ENCODE measurements at regions not wholly inside any gene's neighbourhood (a gene's known extent, or its start where the extent isn't known, plus 50 kb on each side); places are given as distances from the start of the nearest gene placed in this dataset.
A peak's percentile ranks its signal among the peaks of the same experiment; 100 is the strongest.

DNA sequence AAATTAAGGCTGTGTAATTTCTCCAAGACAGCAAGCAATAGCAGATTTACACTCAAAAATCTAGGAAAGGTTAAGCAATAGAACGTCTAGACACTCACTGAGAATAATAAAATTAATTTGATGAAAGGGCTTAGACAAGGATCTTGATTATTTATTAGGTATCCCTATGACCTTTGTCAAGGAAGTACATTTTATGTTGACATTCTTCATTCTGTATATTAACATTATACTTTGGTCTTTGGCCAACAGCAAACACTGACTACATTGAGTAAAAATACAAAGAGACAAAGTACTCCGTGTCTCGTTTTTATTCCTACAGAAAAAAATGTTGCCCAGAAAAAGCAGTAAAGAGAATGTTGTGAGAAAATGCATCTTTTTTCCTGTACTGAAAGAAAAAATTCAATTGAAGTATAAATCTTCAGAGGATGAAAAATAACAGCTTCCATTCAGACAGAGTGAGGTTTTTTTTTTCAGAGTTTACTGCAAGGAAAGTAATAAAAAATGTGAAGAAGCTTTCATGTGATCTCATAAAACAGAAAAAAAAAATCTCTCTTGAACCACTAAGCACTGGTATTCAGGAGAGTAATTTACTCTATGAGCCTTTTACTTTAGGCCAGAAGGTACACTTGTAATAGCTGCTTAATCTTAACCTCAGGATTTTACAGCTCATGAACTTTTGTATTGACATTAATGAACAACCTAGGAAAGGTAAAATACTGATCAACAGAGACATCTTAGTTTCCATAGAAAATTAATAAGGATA is 605.0 kb downstream of the FSCB start:
- no peak overlapping the region for H3K9ac ChIP-seq (ENCODE audit: low read length in 3 of 3)
- no peaks in the 10 kb centered on the region for H3K9me3 ChIP-seq (ENCODE audit: control insufficient read depth in 2 of 3, insufficient read depth in 1 of 3, low read length in 3 of 3)
- no peak overlapping the region for H3K4me3 ChIP-seq (ENCODE audit: low read length in 3 of 3)
- H3K27me3 ChIP-seq (ENCODE audit: control insufficient read depth, insufficient read depth, low read length) = no peaks in the 10 kb centered on the region
- FAIRE-seq (no peak), DNase-seq (peak in 2 of 5 donors; percentile 32 to 62)
- no peaks in the 10 kb centered on the region for H3K36me3 ChIP-seq (ENCODE audit: control insufficient read depth in 2 of 3, insufficient read depth in 3 of 3, low read length in 3 of 3)
- intact Hi-C loops (cut with DNase I) = no loop called here
- no peaks in the 10 kb centered on the region for H3K4me1 ChIP-seq (ENCODE audit: control insufficient read depth in 2 of 3, insufficient read depth in 2 of 3, low read depth in 1 of 3, low read length in 3 of 3)
- H3K27ac ChIP-seq (ENCODE audit: low read depth in 2 of 2, low read length in 2 of 2) = no peak overlapping the region
- no peak for TF ChIP-seq CTCF (IDR thresholded peaks at IDR 0.05; ENCODE audit: borderline replicate concordance, extremely low read depth, insufficient read depth)

DNA sequence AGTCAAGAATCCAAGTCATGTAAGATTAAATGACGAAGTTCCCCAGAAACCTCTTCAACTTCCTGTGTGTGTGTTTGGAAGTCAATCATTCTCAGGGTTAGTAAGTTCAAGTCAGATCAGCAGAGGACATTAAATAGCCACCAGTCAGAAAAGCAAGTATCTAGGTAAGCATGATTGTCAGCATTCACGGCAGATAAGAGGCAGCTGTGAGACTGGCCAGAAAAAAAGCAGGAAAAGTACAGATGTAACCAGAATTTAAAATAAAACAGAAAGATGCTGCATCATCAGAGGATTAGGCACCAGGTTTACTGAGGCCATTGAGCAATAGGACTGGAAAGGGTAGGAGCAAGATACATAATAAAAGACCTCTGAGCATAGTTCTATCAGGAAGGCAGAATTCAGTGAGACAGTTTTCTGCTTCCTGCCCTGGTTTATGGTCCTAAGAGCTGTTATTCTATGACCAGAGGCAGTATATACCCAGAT is 606.9 kb downstream of the FSCB start:
- intact Hi-C loops (cut with DNase I) = no loop called here
- H3K9ac ChIP-seq (ENCODE audit: low read length in 3 of 3) = no peak overlapping the region
- no peaks in the 10 kb centered on the region for H3K9me3 ChIP-seq (ENCODE audit: control insufficient read depth in 2 of 3, insufficient read depth in 1 of 3, low read length in 3 of 3)
- no peaks in the 10 kb centered on the region for H3K27me3 ChIP-seq (ENCODE audit: control insufficient read depth, insufficient read depth, low read length)
- no peak for FAIRE-seq
- H3K4me1 ChIP-seq (ENCODE audit: control insufficient read depth in 2 of 3, insufficient read depth in 2 of 3, low read depth in 1 of 3, low read length in 3 of 3) = no peaks in the 10 kb centered on the region
- peak in 2 of 5 donors; percentile 4 to 15 for DNase-seq
- H3K36me3 ChIP-seq (ENCODE audit: control insufficient read depth in 2 of 3, insufficient read depth in 3 of 3, low read length in 3 of 3) = no peaks in the 10 kb centered on the region
- no peak for TF ChIP-seq CTCF (IDR thresholded peaks at IDR 0.05; ENCODE audit: borderline replicate concordance, extremely low read depth, insufficient read depth)
- H3K4me3 ChIP-seq (ENCODE audit: low read length in 3 of 3) = no peak overlapping the region
- H3K27ac ChIP-seq (ENCODE audit: low read depth in 2 of 2, low read length in 2 of 2) = no peak overlapping the region

GRCh38 chr14:43898687-43899086 is 608.4 kb downstream of the FSCB start:
- no peak overlapping the region for H3K4me3 ChIP-seq (ENCODE audit: low read length in 3 of 3)
- no peak overlapping the region for H3K9ac ChIP-seq (ENCODE audit: low read length in 3 of 3)
- TF ChIP-seq CTCF (IDR thresholded peaks at IDR 0.05; ENCODE audit: borderline replicate concordance, extremely low read depth, insufficient read depth) = no peak
- no peaks in the 10 kb centered on the region for H3K36me3 ChIP-seq (ENCODE audit: control insufficient read depth in 2 of 3, insufficient read depth in 3 of 3, low read length in 3 of 3)
- H3K9me3 ChIP-seq (ENCODE audit: control insufficient read depth in 2 of 3, insufficient read depth in 1 of 3, low read length in 3 of 3) = no peaks in the 10 kb centered on the region
- H3K27me3 ChIP-seq (ENCODE audit: control insufficient read depth, insufficient read depth, low read length) = no peaks in the 10 kb centered on the region
- no peak overlapping the region for H3K27ac ChIP-seq (ENCODE audit: low read depth in 2 of 2, low read length in 2 of 2)
- no peak for FAIRE-seq
- no peaks in the 10 kb centered on the region for H3K4me1 ChIP-seq (ENCODE audit: control insufficient read depth in 2 of 3, insufficient read depth in 2 of 3, low read depth in 1 of 3, low read length in 3 of 3)
- DNase-seq = peak in 2 of 5 donors; percentile 1 to 50
- intact Hi-C loops (cut with DNase I) = no loop called here

All from kidney (tissue), 13 donors.